NCI-H1436 (cell line): ENCODE measurements at regions not wholly inside any gene's neighbourhood (a gene's known extent, or its start where the extent isn't known, plus 50 kb on each side); places are given as distances from the start of the nearest gene placed in this dataset.

Source experiments
- DNase-seq: peaks from one replicate; lab custom pipeline; 2025; lab: John Stamatoyannopoulos, UW

GRCh38 chr6:132936646-132937045 lies 122.3 kb downstream of the RPS12 start:
- no peak for DNase-seq

GRCh38 chr6:132937466-132937906 lies 123.1 kb downstream of the RPS12 start:
- DNase-seq, result peak; percentile 74

- DNase-seq, result no peak
These were observed 134.5 kb downstream of the RPS12 start for GRCh38 chr6:132948889-132949288.

- DNase-seq, result no peak
These were observed 136.2 kb downstream of the RPS12 start for GRCh38 chr6:132950566-132950965.

- no peak for DNase-seq
These were observed 137.9 kb downstream of the RPS12 start for GRCh38 chr6:132952031-132952867.

GRCh38 chr6:132952986-132953385 lies 138.6 kb downstream of the RPS12 start:
- DNase-seq, result no peak

- DNase-seq, result no peak
These were observed 139.9 kb downstream of the RPS12 start for GRCh38 chr6:132954222-132954621.

GRCh38 chr6:132954936-132955335 lies 140.6 kb downstream of the RPS12 start:
- no peak for DNase-seq

GRCh38 chr6:132959639-132960326 lies 145.4 kb downstream of the RPS12 start:
- DNase-seq, result no peak

GRCh38 chr6:132960720-132961119 lies 146.4 kb downstream of the RPS12 start:
- no peak for DNase-seq

GRCh38 chr6:132961122-132961521 lies 146.8 kb downstream of the RPS12 start:
- no peak for DNase-seq

GRCh38 chr6:132961610-132962009 lies 147.2 kb downstream of the RPS12 start:
- DNase-seq, result no peak

GRCh38 chr6:132962936-132963868 lies 148.8 kb downstream of the RPS12 start:
- DNase-seq, result peak; percentile 66

GRCh38 chr6:132964101-132964867 lies 149.9 kb downstream of the RPS12 start:
- DNase-seq, result no peak

GRCh38 chr6:132964868-132965382 lies 150.6 kb downstream of the RPS12 start:
- DNase-seq, result no peak

GRCh38 chr6:132967871-132968270 lies 153.5 kb downstream of the RPS12 start:
- no peak for DNase-seq

- DNase-seq, result no peak
These were observed 154.1 kb downstream of the RPS12 start for GRCh38 chr6:132968419-132968950.

GRCh38 chr6:132969196-132969595 lies 154.8 kb downstream of the RPS12 start:
- no peak for DNase-seq

- no peak for DNase-seq
These were observed 157.3 kb downstream of the RPS12 start for GRCh38 chr6:132971676-132972075.

GRCh38 chr6:132972254-132972653 lies 157.9 kb downstream of the RPS12 start:
- DNase-seq, result no peak

GRCh38 chr6:132972971-132973370 lies 158.6 kb downstream of the RPS12 start:
- DNase-seq, result no peak
